Lower leg skin (tissue), 3 donors: ENCODE measurements at regions not wholly inside any gene's neighbourhood (a gene's known extent, or its start where the extent isn't known, plus 50 kb on each side); places are given as distances from the start of the nearest gene placed in this dataset.

Experiments used
- CTCF ChIP-seq, 3 donors: fragments of 450-650 bp; IDR thresholded peaks; one replicate each; pipeline ENCODE4 v1.5.1; 2016; ENCODE audit warnings: antibody characterized with exemption in 3 of 3, mild to moderate bottlenecking in 3 of 3, moderate library complexity in 2 of 3
- POLR2A ChIP-seq, 2 donors: fragments of 450-650 bp; IDR thresholded peaks; one replicate each; pipeline ENCODE4 v1.6.1; 2016 to 2017; ENCODE audit warnings: antibody characterized with exemption in 2 of 2, mild to moderate bottlenecking in 1 of 2, moderate library complexity in 1 of 2

GRCh38 chr3:159146856-159147435 is 345.1 kb downstream of the MFSD1 start:
- TF ChIP-seq CTCF (IDR thresholded peaks at IDR 0.05), result no peak
- TF ChIP-seq POLR2A (IDR thresholded peaks at IDR 0.05), result no peak
